GM12891 (cell line): ENCODE measurements at regions not wholly inside any gene's neighbourhood (a gene's known extent, or its start where the extent isn't known, plus 50 kb on each side); places are given as distances from the start of the nearest gene placed in this dataset.

ENCODE experiments used
- PAX5 ChIP-seq: IDR thresholded peaks from 2 replicates; pipeline ENCODE4 v1.6.1; 2011; ENCODE audit warnings: low read length, moderate library complexity, mild to moderate bottlenecking; ENCODE audit not compliant: insufficient read depth, severe bottlenecking
- POLR2A ChIP-seq: IDR thresholded peaks from 2 replicates; pipeline ENCODE4 v1.6.1; 2011; ENCODE audit warnings: low read depth, low read length, control low read depth
- POLR2AphosphoS5 ChIP-seq: IDR thresholded peaks from 2 replicates; pipeline ENCODE4 v1.6.1; 2011; ENCODE audit warnings: low read depth, low read length, control low read depth
- POU2F2 ChIP-seq: IDR thresholded peaks from 2 replicates; pipeline ENCODE4 v1.6.1; 2011; ENCODE audit warnings: low read depth, mild to moderate bottlenecking, control low read depth, low read length, moderate library complexity
- SPI1 ChIP-seq: IDR thresholded peaks from 2 replicates; pipeline ENCODE4 v1.6.1; 2011; ENCODE audit warnings: low read depth, low read length, control low read depth
- TAF1 ChIP-seq: IDR thresholded peaks from 2 replicates; pipeline ENCODE4 v1.6.1; 2011; ENCODE audit warnings: low read depth, low read length, control low read depth

DNA sequence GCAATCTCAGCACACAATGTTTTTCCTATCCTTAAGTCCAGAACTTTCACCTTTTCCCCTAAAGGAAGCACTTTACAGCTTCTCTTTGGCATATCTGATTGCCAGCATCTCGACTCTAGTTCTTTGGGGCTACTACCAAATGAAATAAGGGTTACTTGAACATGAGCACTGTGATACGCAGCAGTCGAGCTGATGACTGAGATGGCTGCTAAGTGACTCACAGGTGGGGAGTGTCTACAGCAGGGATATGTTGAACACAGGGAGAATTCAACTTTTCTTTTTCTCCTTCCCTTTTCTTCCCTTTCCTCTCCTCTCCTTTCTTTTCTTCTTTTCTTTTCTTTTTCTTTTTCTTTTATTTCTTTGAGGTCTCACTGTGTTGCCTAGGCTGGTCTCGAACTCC is 334.8 kb downstream of the MAF start:
- no peak for TF ChIP-seq POLR2AphosphoS5
- TF ChIP-seq TAF1: no peak
- TF ChIP-seq POLR2A: no peak
- TF ChIP-seq PAX5: no peak
- TF ChIP-seq POU2F2: no peak
- no peak for TF ChIP-seq SPI1
